NOMO-1 treated with DMSO at 0.1 percent for 48 hours (cell line): ENCODE measurements at regions not wholly inside any gene's neighbourhood (a gene's known extent, or its start where the extent isn't known, plus 50 kb on each side); places are given as distances from the start of the nearest gene placed in this dataset.
"Not testable (repeated sequence)": the region's sequence is repeated elsewhere in the genome, so short reads cannot be mapped to it uniquely, and the experiment has no call there.

ENCODE experiments used
- DNase-seq: peaks from one replicate; lab custom pipeline; 2025; ENCODE audit not compliant: unreplicated experiment; lab: John Stamatoyannopoulos, UW

DNA sequence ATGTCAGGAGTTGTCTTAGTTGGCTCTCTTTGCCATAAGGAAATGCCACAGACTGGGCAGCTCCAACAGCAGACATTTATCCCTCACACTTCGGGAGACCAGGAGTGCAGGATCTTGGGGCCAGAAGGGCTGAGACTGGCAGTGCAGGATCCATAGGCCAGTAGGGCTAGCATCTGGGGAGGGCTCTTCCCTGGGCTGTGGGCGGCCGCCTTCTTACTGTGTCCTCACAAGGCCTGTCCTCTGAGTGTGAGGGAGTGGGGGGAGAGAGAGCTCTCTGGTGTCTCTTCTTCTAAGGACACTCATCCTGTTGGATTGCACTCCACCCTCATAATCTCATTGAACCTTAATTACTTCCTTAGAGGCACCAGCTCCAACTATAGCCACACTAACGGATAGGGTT, 87.5 kb upstream of the LRPAP1 start:
- not testable (repeated sequence) for DNase-seq

DNA sequence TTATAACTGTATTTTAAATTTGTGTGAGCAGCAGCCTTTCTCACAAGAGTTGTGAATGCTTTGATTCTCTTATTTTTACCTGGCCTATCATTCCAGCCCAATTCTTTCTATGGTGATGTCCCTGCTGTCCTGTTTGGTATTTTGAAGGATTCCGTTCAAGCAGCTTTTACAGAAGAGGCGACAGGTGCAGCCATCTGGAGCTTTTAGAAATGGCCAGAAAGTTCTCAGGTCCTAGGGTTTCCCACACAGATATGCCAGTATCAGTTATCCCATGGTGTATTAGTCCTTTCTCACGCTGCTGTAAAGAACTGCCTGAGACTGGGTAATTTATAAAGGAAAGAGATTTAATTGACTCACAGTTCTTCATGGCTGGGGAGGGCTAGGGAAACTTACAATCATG, 86.1 kb upstream of the LRPAP1 start:
- not testable (repeated sequence) for DNase-seq

- no peak for DNase-seq
Measured at GRCh38 chr4:3615386-3616286, 83.4 kb upstream of the LRPAP1 start.

GRCh38 chr4:3614731-3614980, 82.4 kb upstream of the LRPAP1 start:
- no peak for DNase-seq

DNA sequence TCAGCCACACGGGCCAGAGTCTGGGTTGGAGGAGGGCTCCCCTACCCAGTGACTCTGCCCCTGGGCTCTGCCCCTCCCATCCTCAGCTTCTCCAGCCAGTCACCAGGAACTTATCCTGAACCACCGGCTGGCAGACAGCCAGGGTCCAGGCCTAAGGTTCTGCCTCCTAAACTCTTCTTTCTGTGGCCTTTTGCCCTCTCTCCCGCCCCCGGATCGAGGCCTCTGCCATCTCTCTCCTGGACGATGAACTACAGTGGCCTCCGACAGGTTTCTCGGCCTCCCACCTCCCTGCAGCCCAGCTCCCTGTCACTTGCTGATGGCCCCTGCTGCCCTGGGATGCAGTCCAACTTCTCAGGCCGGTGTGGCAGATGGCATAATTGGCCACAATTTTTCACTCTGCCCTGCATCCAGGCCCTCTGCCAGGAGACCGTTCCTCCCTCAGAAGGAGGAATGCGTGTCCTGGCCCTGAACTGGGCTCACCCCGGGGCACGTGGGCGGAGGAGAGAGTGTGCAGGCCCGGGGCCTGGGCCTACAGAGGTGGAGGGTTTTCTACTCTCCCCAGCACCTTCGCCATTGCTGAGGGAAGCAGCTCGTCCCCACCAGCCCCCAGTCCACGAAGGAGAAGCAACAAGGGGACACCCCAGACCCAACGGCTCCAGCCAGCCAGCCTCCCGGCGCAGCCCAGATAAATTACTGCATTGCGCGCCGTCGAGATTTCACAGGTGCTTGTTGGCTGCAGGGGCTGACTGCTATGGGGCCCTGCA, 81.9 kb upstream of the LRPAP1 start:
- DNase-seq: no peak

DNA sequence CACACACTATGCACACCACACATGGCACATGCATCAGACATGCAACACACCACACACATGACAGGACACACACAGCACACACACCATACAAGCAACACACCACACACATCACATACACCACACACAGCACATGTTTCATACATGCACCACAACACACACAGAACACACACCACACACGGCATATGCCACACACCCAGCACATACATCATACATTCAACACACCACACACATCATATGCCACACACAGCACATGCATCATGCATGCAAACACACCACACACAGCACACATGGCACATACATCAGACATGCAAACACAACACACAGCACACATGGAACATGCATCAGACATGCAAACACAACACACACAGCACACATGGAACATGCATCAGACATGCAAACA, 80.7 kb upstream of the LRPAP1 start:
- DNase-seq: no peak

DNA sequence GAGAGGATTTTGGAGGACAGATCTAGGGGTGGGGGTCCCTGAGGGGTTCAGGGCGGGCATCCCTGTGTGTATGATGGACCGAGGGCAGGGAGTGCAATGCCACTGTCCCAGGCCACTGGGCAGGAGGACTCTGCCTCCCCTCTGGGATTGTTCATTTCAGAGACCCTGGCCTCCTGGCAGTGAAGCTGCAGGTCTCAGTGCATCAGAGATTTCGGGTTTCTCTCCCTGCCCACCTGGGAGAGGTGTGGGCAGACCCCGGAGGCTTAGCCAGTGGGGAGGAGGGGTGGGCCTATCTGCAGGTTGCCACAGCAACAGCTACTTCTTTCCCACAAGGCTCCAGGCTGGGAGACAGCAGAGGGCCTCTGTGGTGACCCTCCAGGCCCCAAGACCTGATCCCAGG, 80.1 kb upstream of the LRPAP1 start:
- DNase-seq: no peak

DNA sequence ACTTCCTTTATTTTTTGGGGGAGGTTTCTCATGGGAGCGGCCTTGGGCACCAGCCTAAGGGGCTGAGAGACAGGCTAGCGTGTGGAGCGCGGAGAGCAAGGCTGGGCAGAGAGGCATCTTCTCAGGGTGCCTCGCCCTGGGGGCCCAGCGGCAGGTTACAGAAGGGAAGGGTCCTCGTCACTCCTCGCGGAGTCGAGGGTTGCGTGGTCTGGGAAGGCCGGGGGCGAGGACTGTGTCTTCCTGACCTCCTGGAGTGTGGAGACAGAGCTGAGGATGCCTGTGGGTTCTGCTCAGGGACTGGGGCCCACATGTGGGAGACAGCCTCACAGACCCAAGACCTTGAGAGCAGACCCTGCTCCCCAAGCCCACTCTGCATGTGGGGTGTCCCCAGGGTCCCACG, 79.6 kb upstream of the LRPAP1 start:
- DNase-seq: no peak

- DNase-seq: not testable (repeated sequence)
Measured at GRCh38 chr4:3610851-3611250, 78.6 kb upstream of the LRPAP1 start.

DNA sequence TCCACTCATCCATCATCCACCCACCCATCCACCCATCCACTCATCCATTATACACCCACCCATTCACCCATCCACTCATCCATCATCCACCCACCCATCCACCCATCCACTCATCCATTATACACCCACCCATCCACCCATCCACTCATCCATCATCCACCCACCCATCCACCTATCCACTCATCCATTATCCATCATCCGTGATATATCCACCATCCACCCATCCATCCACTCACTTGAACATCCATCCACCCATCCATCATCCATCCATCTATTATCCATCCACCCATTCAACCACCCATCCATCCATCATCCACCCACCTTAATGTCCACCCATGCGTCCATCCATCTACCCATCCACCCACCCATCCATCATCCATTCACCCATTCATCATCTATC, 77.7 kb upstream of the LRPAP1 start:
- DNase-seq: not testable (repeated sequence)

DNA sequence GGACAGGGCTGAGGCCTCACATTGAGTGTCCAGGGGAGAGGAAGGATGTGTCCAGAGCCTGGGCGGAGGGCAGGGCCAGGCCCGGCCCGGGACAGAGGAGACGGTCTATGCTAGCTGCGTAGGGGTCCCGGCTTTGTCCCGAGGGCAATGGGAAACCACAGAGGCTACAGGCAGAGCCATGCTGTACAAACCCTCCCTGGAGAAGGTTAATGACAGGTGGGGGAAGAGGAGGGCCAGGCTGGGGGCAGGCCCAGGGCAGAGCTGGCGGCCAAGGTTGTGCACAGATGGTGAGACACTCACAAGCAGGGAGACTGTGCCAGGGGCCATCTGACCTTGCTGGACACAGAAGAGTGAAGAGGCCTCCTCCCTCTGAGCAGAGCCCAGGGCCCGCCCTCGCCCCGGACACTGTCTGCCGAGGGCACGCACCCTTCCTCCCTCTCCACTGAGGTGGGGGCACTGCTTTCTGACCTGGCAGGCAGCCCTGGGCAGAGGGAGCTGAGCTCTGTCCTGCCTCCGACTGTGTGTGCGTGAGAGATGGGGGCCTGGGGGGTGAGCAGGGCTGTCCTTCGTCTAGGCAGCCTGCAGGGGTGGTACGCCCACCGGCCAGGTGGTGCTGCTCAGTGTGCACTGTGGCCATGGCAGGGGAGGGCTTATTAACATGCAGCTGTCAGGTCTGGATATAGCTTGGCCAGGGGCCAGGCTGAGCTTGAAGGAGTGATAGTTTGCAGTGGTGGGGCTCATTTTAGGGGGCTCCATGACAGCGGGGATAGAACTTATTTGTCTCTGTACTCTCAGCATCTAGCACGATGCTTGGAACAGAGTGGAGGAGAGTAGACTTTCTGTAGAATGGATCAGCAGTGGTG, 75.7 kb upstream of the LRPAP1 start:
- no peak for DNase-seq

- peak; percentile 2 for DNase-seq
Measured at GRCh38 chr4:3606850-3607249, 74.6 kb upstream of the LRPAP1 start.

GRCh38 chr4:3606271-3606670, 74.0 kb upstream of the LRPAP1 start:
- DNase-seq: not testable (repeated sequence)

DNA sequence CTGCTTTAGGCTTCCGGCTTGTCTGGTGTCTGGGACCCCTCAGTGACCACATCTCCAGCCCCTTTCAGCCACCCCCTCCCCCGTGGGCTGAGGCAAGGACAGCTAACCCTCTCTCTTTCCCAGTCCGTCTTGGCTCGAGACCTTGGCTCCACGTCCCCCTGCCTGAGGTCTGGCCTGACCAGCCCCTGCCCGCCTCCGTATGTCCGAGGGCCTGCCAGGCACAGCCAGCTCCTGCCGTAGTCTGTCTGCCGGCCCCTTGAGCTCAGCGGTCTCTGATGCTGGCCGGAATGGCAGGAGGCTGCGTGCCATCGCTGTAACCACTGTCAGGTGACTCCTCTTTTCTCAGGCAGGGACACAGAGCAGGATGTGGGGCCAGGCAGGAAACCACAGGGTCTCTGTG, 73.3 kb upstream of the LRPAP1 start:
- DNase-seq: no peak

- not testable (repeated sequence) for DNase-seq
Measured at GRCh38 chr4:3602886-3603645, 70.8 kb upstream of the LRPAP1 start.

GRCh38 chr4:3601992-3602391, 69.8 kb upstream of the LRPAP1 start:
- no peak for DNase-seq

DNA sequence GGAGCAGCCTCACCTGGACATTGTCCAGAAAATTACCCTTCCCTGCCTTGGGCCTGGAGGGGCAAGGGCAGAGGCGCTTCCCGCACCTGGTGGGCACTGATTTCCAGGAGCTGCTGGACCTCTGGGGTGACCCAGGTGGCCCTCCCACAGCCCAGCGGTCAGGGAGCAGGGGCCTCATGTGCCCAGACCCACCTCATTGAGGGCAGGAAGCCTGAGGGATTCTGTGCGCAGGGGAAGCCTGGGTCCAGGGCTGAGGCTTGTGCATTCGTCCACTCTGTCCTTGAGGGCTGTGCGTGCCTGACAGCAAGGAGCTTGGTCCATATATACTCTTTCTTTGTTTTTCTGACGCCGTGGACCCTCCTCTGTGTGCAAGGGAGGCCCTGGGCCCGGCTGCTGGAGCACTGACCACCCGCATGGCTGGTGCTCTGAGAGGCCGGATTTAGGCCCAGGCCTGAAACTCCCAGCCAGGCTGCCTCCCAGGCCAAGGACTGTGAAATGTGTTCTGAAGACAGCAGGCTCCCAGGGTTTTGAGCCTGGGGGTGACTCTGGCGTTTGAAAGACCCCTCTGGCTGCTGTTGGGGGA, 69.0 kb upstream of the LRPAP1 start:
- DNase-seq: not testable (repeated sequence)

DNA sequence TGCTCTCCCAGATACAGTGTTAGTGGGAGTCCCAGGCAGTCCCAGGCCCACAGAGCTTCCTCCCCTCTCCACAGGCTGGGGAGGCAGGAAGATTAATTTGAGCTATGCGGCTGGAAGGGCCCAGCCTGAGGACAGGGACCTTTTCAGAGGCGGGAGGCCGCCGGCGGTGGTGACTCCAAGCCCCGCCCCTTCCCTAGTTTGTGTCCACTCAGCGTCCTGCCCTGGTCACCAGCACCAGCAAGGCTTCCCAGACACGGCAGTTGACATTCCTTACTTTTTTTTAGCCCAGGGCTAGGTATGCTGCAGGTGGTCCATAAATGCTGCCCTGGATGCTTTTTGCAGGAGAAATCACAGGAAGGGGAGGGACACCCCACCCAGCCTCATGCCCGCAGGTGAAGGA, 67.7 kb upstream of the LRPAP1 start:
- DNase-seq: no peak

DNA sequence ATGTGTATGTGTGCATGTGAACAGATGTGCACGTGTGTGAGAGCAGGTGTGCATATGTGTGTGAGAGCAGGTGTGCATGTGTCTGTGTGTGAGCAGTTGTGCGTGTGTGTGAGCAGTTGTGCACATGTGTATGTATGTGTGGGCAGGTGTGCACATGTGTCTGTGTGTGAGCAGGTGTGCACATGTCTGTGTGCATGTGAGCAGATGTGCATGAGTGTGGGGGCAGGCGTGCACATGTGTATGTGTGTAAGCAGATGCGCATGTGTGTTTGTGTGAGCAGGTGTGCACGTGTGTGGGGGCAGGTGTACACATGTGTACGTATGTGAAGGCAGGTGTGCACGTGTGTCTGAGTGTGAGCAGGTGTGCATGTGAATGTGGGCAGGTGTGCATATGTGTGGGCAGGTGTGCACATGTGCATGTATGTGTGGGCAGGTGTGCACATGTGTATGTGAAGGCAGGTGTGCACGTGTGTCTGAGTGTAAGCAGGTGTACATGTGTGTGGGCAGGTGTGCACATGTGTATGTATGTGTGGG, 66.5 kb upstream of the LRPAP1 start:
- DNase-seq: no peak

- not testable (repeated sequence) for DNase-seq
Measured at GRCh38 chr4:3597896-3598505, 65.8 kb upstream of the LRPAP1 start.
